ENCODE measurements at regions not wholly inside any gene's neighbourhood (a gene's known extent, or its start where the extent isn't known, plus 50 kb on each side); places are given as distances from the start of the nearest gene placed in this dataset.

- Histone ChIP-seq H3K4me3 (no peak overlapping the region), H3K27me3 (no peaks in the 10 kb centered on the region), H3K36me3 (no peaks in the 10 kb centered on the region), H3K4me1 (no peaks in the 10 kb centered on the region), H3K27ac (no peak overlapping the region), H3K9me3 (no peaks in the 10 kb centered on the region)
- TF ChIP-seq CTCF (IDR thresholded peaks at IDR 0.05) (no peak), POLR2AphosphoS5 (IDR thresholded peaks at IDR 0.05; ENCODE audit: insufficient read depth in 1 of 2, low read depth in 1 of 2) (no peak), POLR2A (IDR thresholded peaks at IDR 0.05) (no peak)
- intact Hi-C loops (cut with DNase I), result no loop called here
- no peak for DNase-seq (ENCODE audit: extremely low spot score in 2 of 2)
Observed at GRCh38 chr14:22233377-22233776, 355.6 kb downstream of the DAD1 start.

GRCh38 chr14:22232933-22233332 lies 356.1 kb downstream of the DAD1 start:
- Histone ChIP-seq H3K4me3 (no peak overlapping the region), H3K27ac (no peak overlapping the region), H3K9me3 (no peaks in the 10 kb centered on the region), H3K4me1 (no peaks in the 10 kb centered on the region), H3K27me3 (no peaks in the 10 kb centered on the region), H3K36me3 (no peaks in the 10 kb centered on the region)
- intact Hi-C loops (cut with DNase I), result no loop called here
- TF ChIP-seq POLR2A (IDR thresholded peaks at IDR 0.05) (no peak), POLR2AphosphoS5 (IDR thresholded peaks at IDR 0.05; ENCODE audit: insufficient read depth in 1 of 2, low read depth in 1 of 2) (no peak)
- DNase-seq (ENCODE audit: extremely low spot score in 2 of 2), result no peak

GRCh38 chr14:22232486-22232885 lies 356.5 kb downstream of the DAD1 start:
- no peak overlapping the region for H3K27ac ChIP-seq
- no peaks in the 10 kb centered on the region for H3K9me3 ChIP-seq
- H3K4me1 ChIP-seq, result no peaks in the 10 kb centered on the region
- no peak for DNase-seq (ENCODE audit: extremely low spot score in 2 of 2)
- no peaks in the 10 kb centered on the region for H3K27me3 ChIP-seq
- intact Hi-C loops (cut with DNase I), result no loop called here
- TF ChIP-seq CTCF (IDR thresholded peaks at IDR 0.05) (no peak), POLR2A (IDR thresholded peaks at IDR 0.05) (no peak), POLR2AphosphoS5 (IDR thresholded peaks at IDR 0.05; ENCODE audit: insufficient read depth in 1 of 2, low read depth in 1 of 2) (no peak)
- H3K4me3 ChIP-seq, result no peak overlapping the region
- no peaks in the 10 kb centered on the region for H3K36me3 ChIP-seq

GRCh38 chr14:22231018-22231417 lies 358.0 kb downstream of the DAD1 start:
- no peak for TF ChIP-seq CTCF (IDR thresholded peaks at IDR 0.05)
- TF ChIP-seq POLR2AphosphoS5 (IDR thresholded peaks at IDR 0.05; ENCODE audit: insufficient read depth in 1 of 2, low read depth in 1 of 2), result no peak
- TF ChIP-seq POLR2A (IDR thresholded peaks at IDR 0.05), result no peak
- Histone ChIP-seq H3K27me3 (no peaks in the 10 kb centered on the region), H3K36me3 (no peaks in the 10 kb centered on the region), H3K27ac (no peak overlapping the region), H3K4me1 (no peaks in the 10 kb centered on the region), H3K4me3 (no peak overlapping the region), H3K9me3 (no peaks in the 10 kb centered on the region)
- DNase-seq (ENCODE audit: extremely low spot score in 2 of 2), result no peak
- intact Hi-C loops (cut with DNase I), result no loop called here

GRCh38 chr14:22230517-22230916 lies 358.5 kb downstream of the DAD1 start:
- Histone ChIP-seq H3K36me3 (no peaks in the 10 kb centered on the region), H3K4me1 (no peaks in the 10 kb centered on the region), H3K4me3 (no peak overlapping the region), H3K27ac (no peak overlapping the region), H3K9me3 (no peaks in the 10 kb centered on the region), H3K27me3 (no peaks in the 10 kb centered on the region)
- DNase-seq (ENCODE audit: extremely low spot score in 2 of 2), result no peak
- intact Hi-C loops (cut with DNase I), result no loop called here
- no peak for TF ChIP-seq POLR2A (IDR thresholded peaks at IDR 0.05)
- no peak for TF ChIP-seq CTCF (IDR thresholded peaks at IDR 0.05)
- TF ChIP-seq POLR2AphosphoS5 (IDR thresholded peaks at IDR 0.05; ENCODE audit: insufficient read depth in 1 of 2, low read depth in 1 of 2), result no peak

- H3K27ac ChIP-seq, result no peak overlapping the region
- H3K4me3 ChIP-seq, result no peak overlapping the region
- no peaks in the 10 kb centered on the region for H3K27me3 ChIP-seq
- H3K4me1 ChIP-seq, result no peaks in the 10 kb centered on the region
- TF ChIP-seq CTCF (IDR thresholded peaks at IDR 0.05), result no peak
- TF ChIP-seq POLR2AphosphoS5 (IDR thresholded peaks at IDR 0.05; ENCODE audit: insufficient read depth in 1 of 2, low read depth in 1 of 2), result no peak
- no peak for TF ChIP-seq POLR2A (IDR thresholded peaks at IDR 0.05)
- H3K36me3 ChIP-seq, result no peaks in the 10 kb centered on the region
- intact Hi-C loops (cut with DNase I), result no loop called here
- H3K9me3 ChIP-seq, result no peaks in the 10 kb centered on the region
- DNase-seq (ENCODE audit: extremely low spot score in 2 of 2), result no peak
Observed at GRCh38 chr14:22227084-22227483, 361.9 kb downstream of the DAD1 start.

All from vagina (tissue), 2 donors.